ENCODE measurements at regions not wholly inside any gene's neighbourhood (a gene's known extent, or its start where the extent isn't known, plus 50 kb on each side); places are given as distances from the start of the nearest gene placed in this dataset.
A peak's percentile ranks its signal among the peaks of the same experiment; 100 is the strongest.

DNA sequence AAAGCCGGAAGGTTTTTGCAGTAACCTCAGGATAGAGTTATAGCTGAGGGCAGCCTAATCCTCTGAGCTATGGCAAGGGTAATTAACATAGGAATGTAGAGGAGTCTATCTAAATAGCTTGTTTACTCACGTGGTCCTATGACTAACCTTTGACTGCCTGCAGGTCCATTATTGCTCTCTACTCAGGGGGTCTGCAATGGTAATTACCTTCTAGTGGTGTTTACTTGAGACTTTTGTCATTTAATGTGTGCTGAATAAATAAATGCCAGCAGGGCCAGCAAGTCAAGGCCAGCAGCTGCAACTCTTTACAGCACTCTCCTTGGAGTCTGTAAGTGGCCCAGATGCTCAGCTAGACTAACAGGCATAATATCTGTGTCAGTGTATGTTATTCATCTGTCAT, 212.7 kb upstream of the FMR1 start:
- FAIRE-seq: no peak

DNA sequence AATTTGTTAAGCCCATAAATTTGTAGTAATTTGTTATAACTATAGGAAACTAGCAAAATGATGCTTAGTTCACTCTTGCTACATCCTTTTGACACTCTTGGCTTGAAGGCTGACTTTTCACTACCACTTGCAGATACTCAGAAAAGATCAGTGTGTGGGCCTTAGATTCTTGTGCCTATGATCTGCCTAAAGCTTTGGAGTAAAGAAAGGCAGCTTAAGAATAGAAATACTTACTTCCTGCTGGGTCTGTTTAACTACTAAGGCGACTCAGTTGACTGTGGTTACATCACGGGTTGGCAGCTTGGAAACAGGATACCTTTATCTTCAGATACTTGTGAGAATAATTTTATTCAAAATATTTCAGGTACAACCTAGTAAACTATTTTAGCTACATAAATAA, 201.4 kb upstream of the FMR1 start:
- no peak for FAIRE-seq

DNA sequence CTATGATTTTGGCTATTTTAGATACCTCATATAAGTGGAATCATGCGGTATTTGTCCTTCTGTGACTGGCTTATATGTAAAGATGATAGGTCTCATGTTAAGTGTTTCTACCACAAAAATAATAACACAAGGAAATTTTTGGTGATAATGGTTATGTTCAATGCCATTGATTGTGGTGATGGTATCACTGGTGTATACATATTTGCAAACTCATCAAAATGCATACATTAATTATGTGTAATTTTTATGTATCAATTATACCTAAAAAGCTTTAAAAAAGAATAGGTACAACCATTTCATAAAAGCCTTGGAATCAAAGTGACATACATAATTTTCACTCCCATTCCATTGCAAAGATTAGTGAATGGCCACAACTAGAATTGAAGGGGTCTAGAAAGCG, 178.3 kb upstream of the FMR1 start:
- no peak for FAIRE-seq

DNA sequence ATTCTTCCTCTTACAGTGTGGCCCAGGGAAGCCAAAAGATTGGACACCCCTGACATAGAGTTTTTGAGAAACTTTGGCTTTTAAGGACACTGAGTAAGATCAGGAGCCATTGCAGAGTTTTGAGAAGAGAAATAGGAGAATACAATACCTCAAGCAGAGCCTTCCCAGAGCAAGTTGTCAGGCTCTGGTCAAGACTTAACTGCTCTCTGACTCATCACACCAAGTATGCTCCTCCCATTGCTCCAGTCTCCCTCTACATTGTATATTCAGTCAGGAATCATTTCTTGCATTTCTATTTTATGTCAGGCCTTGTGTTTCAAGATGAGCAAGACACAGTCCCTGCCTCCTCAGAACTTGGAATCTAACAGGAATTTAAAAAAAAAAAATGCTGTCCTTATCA, 176.4 kb upstream of the FMR1 start:
- no peak for FAIRE-seq

DNA sequence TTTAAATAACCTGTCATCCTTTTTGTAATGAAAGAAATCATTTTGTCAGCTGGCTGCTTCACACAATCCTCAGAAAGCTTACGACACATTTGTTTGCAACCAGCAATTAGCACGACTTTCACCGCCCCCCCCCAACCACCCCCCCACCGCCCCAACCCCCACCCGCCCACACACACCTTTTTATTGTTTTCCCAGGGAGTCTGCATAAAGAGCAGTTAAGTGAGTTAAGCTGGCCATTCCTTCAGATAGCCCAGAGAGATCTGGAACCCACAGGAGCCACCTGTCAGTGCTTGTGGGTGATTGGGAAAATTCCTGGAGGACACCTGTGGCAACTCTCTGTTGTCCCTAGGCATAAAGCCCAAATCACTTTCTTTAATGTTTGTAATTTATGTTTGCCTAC, 175.7 kb upstream of the FMR1 start:
- FAIRE-seq: no peak

DNA sequence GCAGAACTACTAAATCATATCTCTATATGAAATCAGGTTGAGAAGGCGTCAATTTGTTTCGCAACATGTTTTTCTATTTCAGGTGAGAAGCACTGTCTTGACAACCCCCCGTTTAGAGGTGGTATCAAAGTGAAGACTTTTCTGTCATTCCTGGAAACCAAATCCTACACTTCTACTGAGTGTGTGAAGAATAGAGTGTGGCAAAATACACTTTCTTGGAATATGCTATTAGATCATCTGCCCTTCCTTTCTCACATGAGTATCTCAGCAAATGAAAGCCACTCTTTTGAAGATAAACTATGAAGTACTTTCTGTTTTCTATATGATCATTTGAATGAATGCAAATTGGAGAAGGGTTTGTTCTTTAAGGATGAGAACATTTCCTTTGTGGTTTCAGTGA, 174.0 kb upstream of the FMR1 start:
- no peak for FAIRE-seq

DNA sequence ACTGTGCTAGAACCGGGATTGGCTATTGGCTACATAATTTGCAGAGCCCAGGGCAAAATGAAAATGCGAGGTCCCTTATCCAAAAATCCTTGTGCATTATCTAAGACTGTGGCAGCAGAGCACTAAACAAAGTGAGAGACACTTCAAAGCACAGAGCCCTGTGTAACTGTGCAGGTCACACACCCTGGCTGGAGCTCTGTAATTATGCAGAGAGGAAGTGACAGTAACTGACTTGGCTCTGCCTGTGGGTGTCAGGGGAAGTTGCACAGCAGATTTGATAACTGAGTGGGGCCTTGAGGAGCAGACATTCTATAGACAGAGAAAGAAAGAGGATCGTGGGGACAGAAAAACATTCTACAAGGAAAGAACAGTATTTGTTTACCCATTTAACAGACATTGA, 173.5 kb upstream of the FMR1 start:
- FAIRE-seq: no peak

DNA sequence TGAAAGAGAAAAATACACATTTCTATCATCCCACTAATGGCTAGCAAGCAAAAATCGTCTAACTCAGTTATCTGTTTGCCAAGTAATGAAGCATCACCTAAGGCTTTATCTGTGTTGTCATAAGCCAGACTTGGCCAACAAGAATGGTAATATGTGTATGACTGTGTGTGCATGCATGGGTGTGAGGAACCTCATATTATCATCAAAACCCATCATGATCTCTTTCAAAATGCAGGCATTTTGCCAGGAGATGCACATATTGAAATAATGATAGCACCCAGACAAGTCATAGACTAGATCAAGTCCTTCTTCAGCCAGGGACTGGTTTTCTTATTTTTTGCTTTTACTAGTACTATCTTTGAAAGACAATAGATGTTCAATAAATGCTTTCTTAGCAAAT, 172.5 kb upstream of the FMR1 start:
- no peak for FAIRE-seq

DNA sequence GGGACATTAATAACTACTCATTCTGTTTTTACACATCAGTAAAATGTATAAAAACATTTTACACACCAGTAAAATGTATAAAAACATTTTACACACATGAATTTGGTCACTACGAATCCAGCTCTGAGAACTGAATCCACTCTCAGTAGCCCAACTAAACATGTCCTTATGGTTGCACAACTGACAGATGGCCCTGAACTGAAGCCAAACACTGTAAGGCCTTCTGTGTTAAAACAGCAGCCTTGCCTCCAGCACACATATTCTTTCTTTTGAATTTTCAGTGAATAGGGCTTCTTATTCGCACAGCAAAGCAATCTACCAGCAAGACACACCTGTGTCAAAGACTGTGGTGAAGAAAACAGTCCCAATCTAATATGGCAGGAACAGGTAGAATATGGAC, 169.9 kb upstream of the FMR1 start:
- FAIRE-seq: no peak

DNA sequence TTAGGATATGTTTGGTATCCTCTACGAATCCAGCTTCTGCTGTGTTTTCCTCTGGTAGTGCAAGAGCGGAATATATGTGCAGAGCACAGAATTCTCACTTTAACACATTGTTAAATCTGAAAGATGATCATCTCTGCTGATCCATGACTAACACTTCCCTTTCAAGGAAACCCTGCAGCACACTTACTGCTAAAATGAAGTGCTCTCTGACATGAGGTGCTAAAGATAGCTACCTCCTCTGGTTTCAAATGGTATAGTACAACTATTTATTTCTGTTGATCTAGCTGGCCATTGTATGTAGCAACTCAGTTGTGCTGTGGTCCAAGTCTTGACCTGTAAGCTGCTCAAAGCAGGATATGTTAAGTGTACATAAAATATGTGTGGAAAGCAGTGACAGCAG, 162.4 kb upstream of the FMR1 start:
- no peak for FAIRE-seq

DNA sequence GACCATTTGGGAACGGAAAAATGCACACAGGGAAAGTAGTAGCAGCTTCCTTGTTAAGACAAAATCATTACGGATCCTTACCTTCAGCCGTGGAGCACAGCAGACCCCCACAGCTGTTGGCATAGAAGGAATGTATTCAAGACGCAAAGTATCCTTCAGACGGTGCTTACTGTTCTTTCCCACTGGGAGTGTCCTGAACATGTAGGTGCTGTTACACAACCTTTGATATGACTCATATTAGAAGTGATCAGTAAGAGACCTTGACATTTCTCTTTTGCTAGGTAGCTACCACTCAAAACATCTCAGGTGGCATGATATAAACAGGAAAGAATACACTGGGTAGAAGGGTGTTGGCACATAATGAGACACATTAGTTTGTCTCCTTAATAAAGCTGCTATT, 154.0 kb upstream of the FMR1 start:
- no peak for FAIRE-seq

DNA sequence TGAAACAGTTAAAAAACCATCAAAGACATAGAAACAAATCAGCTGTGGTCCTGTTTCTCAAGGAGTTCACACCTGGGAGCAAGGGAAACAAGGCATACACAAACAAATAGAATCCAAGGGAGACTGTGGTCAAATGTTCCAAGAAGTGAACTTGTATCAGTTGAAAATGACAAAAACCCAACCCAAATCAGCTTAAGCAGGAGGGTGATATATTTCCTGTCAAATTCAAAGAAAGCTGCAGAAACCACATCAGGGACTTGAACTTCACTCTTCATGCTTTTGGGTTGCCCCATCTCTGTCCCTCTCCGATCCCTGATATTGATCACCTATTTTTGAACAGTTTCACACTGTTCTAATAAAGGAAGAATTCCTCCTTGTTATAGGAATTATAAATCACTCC, 148.6 kb upstream of the FMR1 start:
- no peak for FAIRE-seq

DNA sequence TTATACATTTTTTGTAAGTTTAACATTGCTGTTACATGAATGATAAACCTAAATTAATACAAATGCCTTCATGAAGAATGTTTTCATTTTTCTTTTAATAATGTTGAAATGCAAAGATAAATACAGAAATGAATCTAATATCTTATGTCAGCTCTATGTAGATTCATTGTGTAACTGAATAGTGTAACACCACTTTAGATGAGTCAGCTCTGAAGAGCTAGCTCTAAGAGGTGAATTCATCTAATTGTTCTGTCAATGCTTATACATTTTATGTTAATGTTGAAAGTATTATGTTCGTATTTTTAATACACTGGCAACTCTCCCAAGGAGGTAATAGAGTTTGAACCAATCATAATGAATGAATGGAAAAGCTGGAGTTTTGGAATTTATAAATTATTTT, 146.9 kb upstream of the FMR1 start:
- FAIRE-seq: no peak

DNA sequence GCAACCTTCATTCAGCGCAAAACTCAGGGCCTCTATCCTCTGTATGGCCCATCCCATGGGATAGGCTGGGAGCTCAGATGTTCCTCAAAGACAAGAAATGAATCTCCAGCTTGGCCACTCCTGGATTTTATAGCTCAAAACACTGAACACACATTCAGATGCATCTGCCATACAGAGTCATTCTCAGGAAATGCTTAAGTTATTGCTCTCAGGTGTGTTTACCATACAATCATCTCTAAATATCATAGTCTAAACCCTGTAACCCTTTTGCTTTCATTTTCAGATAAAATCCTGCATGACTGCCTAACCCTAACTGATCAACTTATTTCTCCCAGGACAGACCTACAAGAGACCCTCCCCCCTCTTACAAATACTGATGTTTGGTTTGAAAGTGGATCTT, 140.9 kb upstream of the FMR1 start:
- FAIRE-seq: no peak

DNA sequence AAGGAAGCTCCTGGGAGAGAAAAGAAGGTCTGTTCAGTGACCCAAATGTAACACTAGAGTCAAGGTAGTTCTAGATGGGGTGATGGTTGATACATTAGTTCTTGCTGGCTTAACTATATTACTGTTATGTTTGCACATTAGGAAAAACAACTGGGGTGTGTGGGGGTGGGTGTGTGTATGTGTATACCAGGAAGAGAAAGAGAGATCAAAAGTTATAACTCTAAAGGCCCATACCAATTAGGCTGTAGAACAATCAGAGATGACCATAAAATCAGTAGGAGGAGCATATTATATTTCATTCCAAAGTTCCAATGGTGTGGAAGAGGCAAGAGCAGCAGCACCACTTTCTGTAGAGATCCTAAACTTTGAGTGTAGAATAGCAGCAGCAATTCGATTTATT, 134.7 kb upstream of the FMR1 start:
- FAIRE-seq: no peak

DNA sequence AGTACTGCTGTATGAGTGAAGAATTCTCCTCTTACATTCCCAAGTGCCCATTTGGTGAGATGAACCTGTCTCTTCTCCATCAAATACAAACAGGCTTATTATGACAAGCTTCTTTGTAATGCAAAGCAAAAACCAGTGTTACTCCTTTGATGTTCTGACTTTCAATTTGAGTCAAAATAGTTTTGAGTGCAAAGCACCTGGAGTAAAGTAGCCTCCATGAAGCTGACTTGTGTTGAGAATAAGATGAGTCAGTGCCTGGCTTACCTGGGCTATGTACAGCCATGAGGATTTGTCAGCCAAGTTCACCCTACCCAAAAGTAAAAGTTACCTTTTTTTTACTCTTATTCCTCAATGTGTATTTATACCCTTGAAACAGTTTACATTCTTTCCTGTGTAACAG, 132.5 kb upstream of the FMR1 start:
- no peak for FAIRE-seq

DNA sequence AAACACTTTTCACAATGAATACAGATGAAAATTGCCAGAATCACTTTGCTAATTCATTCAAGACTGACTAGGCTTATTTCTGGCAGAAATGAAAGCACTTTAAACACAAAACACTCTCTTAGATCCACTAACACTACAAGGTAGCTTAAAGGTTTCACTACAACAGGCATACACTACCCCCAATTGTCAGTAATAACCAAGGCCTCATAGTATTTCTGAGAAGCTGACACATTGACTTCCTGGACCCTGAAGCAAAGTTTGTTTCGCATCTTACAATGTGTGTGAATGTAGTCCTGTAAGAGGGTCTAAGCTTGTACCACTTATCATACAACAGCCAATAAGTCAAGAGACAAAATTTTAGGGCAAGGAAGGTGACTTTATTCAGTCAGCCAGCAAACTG, 129.9 kb upstream of the FMR1 start:
- no peak for FAIRE-seq

DNA sequence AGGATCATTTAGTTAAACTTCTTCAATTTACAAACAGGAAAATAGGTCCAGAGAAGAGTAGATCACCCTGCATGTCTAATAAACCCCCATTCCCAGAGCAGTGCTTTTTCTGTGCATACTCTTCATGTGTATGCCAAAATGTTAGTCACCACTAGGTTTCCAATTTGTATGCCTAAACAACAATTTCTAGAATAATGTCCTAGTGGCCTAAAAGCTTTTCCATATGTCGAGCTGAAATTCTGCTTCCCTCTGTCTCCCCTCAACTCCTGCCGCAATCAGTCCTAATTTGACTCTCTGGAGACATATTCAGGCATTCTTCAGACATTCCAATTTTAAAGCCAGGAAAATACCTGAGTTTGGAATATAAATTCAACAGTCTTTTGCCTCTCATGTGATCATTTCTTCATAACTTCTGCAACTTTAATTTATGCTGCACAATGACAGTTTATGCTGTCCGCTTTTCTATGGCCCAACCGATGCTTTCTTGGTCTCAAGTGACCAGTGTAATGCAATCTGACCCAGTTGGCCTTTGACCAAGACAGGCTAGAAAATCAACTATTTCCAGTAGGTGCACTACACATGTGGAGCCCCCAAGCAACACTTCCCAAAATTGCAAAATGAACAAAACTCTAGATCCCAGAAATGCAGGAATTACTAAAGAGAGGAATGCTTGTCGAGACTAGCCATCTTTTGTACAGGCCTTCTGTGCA, 122.9 kb upstream of the FMR1 start:
- FAIRE-seq: no peak

DNA sequence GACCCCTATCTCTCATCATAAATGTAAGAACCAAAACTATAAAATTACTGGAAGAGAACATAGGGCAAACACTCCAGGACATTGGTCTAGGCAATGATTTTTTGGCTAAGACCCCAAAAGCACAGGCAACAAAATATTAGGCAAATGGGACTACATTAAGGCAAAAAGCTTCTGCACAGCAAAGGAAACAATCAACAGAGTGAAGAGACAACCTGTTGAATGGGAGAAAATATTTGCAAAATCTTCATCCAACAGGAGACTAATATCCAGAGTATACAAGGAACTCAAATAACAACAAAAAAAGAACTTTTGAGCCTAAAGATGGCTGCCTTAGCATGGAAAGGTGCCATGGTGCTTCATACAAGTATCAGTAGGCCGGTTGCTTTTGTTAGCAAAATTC, 111.1 kb upstream of the FMR1 start:
- no peak for FAIRE-seq

DNA sequence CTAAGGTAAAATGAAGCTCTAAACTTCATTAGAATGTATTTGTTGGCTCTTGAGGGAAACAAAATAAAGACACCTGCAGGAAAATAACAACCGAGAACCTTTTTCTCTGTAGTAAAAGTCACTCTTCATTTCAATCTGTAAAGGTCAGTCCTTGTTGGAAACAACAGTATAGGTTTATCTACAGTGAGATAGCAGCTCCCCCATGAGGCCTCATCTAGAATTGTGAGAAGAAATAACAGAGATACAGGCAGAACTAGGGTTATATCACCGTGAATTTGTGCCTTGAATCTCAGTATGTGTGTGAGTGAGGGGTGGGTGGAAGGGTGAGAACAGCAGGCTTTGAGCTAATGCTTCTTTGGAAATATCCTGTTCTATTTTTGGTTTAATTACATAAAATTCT, 107.8 kb upstream of the FMR1 start:
- peak; percentile 94 for FAIRE-seq

DNA sequence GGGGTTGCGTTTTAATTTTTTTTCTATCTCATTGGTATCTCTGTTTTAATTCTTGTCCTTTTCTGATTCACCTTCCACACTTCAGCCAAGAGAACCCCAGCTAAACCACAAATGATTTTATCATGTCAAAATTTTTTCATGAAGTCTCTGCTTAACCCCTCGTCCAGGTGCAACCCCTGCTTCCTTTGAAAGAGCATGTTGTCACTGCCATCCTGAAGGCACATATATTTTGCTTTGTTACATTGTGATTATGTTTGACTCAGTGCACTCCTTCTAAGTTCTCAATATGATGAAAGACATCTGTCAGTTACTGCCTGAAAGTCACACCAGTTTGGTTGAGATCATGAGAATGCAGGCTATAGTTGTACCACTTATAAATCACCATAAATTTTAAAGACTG, 99.9 kb upstream of the FMR1 start:
- no peak for FAIRE-seq

DNA sequence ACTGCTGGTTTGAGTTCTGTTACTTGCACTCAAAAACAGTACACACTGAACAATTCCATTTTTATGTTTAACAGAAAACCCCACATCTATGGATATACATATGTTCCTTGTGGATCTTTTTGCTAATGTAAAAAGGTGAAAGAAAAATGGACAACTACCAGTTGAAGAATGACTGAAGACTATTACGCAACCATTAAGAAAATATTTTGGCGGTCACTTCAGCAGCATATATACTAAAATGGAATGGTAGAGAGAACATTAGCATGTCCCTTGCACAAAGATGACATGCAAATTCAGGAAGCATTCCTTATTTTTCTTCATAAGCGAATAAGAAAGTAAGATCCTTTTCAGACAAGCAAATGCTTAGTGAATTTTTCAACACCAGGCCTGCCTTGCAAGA, 84.6 kb upstream of the FMR1 start:
- no peak for FAIRE-seq

DNA sequence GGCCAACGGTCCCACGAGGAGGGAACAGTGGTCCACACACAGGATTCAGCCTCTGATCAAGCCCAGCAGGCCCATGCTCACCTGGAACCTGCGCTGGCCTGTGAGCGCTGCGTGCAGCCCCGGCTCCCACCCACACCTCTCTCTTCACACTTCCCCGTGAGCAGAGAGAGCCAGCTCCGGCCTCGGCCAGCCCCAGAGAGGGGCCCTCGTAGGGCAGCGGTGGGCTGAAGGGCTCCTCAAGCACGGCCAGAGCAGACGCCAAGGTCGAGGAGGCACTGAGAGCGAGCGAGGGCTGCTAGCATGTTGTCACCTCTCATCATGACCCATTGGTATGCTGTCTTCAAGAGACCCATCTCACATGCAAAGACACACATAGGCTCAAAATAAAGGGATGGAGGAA, 83.0 kb upstream of the FMR1 start:
- no peak for FAIRE-seq

DNA sequence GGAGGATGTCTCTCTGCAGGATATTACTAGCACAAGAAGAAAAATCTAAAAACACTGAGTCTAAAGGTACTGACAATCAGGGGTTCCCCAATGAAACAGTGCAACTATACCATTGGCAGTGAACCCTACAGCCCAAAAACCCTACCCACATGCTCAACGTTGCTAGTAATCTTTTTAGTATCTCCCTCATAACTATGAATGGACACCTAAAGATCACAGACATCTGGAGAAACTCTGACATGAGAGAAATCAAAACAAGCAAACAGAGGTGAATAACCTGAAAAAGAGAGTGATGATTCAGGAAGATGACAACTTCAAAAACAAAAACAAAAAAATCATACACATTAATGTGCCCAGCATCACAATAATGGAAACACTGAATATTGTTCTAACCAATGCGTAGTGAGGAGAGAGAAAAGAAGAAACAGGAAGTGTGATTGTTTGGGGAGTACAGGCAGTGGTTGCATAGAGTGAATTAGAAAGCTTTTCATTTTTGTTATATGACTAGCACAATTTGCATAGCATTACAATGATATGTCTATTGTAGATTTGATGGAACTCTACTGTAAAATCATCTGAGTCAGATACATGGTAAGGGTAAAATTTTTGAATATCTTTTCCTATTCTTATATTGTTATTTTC, 78.9 kb upstream of the FMR1 start:
- no peak for FAIRE-seq

DNA sequence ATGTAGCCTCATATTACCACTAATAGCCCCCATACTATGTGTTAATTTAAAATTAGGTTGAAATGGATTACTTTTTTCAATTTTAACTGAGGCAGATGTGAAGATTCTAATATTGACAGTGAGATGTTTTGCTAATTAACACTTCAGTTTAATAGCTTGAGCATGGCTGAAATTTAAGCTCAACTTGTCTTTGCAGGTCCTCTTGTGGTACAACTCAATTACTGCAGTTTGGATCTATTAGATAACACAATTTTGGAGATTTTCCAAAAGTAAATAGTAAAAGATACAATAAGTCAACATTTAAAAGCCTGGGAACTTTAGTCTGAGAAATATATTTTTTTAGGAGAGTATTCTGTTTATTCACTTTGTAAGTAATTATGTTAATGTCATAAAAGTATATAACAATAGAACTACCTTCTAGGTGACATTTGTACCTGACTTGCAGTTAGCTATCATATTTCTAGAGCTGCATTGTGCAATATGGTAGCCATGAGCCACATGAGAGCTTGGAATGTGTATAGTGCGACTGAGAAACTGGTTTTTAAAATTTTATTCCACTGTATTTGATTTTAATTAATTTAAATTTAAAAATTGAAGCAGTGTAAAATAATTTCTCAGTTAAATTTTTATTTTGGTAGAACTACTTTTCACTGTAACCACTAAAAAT, 73.1 kb upstream of the FMR1 start:
- peak; percentile 88 for FAIRE-seq

Data from islet of Langerhans (tissue), 1 donor.